ENCODE measurements at regions not wholly inside any gene's neighbourhood (a gene's known extent, or its start where the extent isn't known, plus 50 kb on each side); places are given as distances from the start of the nearest gene placed in this dataset.

DNA sequence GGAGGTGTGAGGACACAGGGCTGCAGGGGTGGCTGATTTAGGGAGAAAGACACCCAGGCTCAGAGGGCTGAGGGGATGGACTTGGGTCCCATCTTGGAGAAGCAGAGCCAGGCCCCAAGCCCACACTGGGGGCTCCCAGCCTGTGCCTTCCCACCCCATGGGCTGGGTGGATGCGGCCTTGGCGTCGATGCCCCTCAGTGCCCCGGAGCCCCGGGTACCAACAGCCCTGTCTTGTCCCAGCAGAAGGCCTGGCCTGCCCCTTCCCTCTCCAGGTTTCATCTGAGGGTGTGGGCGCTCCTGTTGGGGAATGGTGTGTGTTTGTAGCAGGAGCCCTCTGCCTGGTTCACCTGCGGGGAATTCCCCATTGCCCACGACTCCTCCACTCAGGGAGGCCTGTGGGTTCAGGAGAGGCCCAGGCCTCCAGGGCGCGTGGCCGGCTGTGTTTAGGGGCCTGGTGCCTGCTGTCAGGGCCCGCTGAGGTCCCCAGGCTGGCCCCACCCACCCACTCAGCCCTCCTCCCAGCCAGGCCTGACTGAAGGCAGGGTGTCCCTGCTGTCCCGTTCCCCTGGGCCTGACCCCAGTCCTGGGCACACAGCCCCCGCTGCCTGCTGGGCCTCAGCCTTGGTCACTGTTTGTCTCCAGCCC lies 51.1 kb upstream of the BEGAIN start:
- Histone ChIP-seq H3K9me3 (ENCODE audit: control insufficient read depth, insufficient read depth, low read length) (no peaks in the 10 kb centered on the region), H3K36me3 (ENCODE audit: control insufficient read depth, insufficient read depth, low read length) (no peaks in the 10 kb centered on the region), H3K27me3 (ENCODE audit: control insufficient read depth, insufficient read depth, low read length) (no peaks in the 10 kb centered on the region), H3K4me3 (ENCODE audit: low read depth, low read length) (no peak overlapping the region), H3K9ac (ENCODE audit: low read depth, low read length) (no peak overlapping the region), H3K4me1 (ENCODE audit: control insufficient read depth, insufficient read depth, low read length) (no peaks in the 10 kb centered on the region), H3K27ac (ENCODE audit: low read depth, low read length) (no peak overlapping the region)

DNA sequence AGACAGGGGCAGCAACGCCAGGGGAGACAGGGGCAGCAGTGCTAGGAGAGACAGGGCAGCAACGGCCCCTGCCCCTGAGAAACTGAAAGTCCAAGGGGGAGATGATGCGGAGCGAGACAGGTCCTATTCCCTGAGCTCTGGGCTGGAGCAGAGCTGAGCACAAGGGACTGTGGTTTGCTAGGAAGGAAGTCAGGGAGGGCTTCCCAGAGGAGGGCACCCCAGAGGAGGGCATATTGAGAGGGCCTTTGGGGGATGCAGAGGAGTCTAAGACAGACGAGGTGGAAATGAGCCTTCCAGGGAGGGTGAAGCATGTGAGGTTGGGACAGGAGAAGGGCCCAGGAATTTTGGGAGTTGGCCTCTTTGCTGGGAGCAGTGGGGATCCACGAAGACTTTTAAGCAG lies 52.1 kb upstream of the BEGAIN start:
- Histone ChIP-seq H3K27me3 (ENCODE audit: control insufficient read depth, insufficient read depth, low read length) (no peaks in the 10 kb centered on the region), H3K27ac (ENCODE audit: low read depth, low read length) (no peak overlapping the region), H3K36me3 (ENCODE audit: control insufficient read depth, insufficient read depth, low read length) (no peaks in the 10 kb centered on the region), H3K9ac (ENCODE audit: low read depth, low read length) (no peak overlapping the region), H3K4me3 (ENCODE audit: low read depth, low read length) (no peak overlapping the region), H3K4me1 (ENCODE audit: control insufficient read depth, insufficient read depth, low read length) (no peaks in the 10 kb centered on the region), H3K9me3 (ENCODE audit: control insufficient read depth, insufficient read depth, low read length) (no peaks in the 10 kb centered on the region)

DNA sequence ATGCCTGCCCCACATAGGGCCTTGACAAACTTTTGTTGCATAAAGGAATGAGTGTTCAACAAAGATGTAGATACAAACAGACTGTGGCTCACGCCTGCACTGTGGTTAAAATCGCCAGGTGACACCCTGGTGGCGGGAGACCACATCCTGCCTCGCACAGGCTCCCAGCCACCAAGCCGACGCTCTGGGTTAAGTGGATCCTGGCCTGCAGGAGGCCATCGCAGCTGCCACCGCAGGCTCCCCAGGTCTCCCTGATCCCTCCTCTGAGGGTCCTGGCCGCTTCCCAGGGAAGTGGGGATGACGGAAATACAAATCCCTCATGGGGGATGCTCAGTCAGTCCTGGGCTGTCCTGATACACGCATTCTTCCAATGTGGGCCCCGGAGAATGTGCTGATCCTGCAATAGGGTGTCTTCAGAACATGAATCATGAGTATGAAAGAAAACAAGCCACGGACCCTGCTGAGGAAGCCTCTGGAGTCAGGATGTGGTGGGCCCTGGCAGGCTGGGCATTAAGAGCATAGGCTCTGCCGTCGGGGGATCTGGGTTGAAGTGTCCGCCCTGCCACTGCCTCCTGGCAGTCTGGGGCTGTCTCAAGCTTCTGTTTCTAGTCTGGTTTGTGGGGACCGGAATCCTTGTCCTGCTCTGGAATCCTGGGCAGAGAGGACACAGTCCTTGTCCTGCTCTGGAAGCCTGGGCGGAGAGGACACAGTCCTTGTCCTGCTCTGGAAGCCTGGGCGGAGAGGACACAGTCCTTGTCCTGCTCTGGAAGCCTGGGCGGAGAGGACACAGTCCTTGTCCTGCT lies 53.5 kb upstream of the BEGAIN start:
- H3K4me1 ChIP-seq (ENCODE audit: control insufficient read depth, insufficient read depth, low read length) = peaks cover 7% of the 10 kb centered on the region

GRCh38 chr14:100641274-100641860 lies 54.1 kb upstream of the BEGAIN start:
- peaks cover 7% of the 10 kb centered on the region for H3K4me1 ChIP-seq (ENCODE audit: control insufficient read depth, insufficient read depth, low read length)
- H3K4me3 ChIP-seq (ENCODE audit: low read depth, low read length) = no peak overlapping the region
- H3K27ac ChIP-seq (ENCODE audit: low read depth, low read length) = no peak overlapping the region
- H3K9ac ChIP-seq (ENCODE audit: low read depth, low read length) = no peak overlapping the region
- no peaks in the 10 kb centered on the region for H3K27me3 ChIP-seq (ENCODE audit: control insufficient read depth, insufficient read depth, low read length)
- no peaks in the 10 kb centered on the region for H3K9me3 ChIP-seq (ENCODE audit: control insufficient read depth, insufficient read depth, low read length)
- H3K36me3 ChIP-seq (ENCODE audit: control insufficient read depth, insufficient read depth, low read length) = no peaks in the 10 kb centered on the region

More for the DNA sequence above, 53.5 kb upstream of the BEGAIN start:
- Histone ChIP-seq H3K9ac (ENCODE audit: low read depth, low read length) (no peak overlapping the region), H3K9me3 (ENCODE audit: control insufficient read depth, insufficient read depth, low read length) (no peaks in the 10 kb centered on the region), H3K27ac (ENCODE audit: low read depth, low read length) (no peak overlapping the region), H3K36me3 (ENCODE audit: control insufficient read depth, insufficient read depth, low read length) (no peaks in the 10 kb centered on the region), H3K27me3 (ENCODE audit: control insufficient read depth, insufficient read depth, low read length) (no peaks in the 10 kb centered on the region), H3K4me3 (ENCODE audit: low read depth, low read length) (no peak overlapping the region)

DNA sequence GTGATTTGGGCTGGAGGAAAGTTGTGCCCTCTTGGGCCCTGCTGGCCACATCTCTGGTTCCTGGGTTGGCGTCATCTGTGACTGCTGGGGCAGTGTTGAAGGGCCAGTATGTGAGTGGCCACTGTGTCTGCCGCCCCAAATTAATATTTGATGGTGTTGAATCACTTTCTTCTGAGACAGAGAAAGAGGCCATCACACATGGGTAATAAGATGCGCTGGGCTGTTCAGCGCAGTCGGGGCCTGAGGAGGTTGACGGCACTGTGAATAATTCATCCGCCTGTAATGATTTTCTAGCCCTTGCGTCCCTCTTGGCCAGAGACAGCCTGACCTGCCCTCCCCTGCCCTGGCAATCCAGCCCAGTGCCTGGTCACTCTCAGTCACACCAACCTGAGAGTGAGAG lies 56.2 kb upstream of the BEGAIN start:
- Histone ChIP-seq H3K9me3 (ENCODE audit: control insufficient read depth, insufficient read depth, low read length) (no peaks in the 10 kb centered on the region), H3K4me1 (ENCODE audit: control insufficient read depth, insufficient read depth, low read length) (peaks cover 7% of the 10 kb centered on the region), H3K27me3 (ENCODE audit: control insufficient read depth, insufficient read depth, low read length) (no peaks in the 10 kb centered on the region), H3K36me3 (ENCODE audit: control insufficient read depth, insufficient read depth, low read length) (no peaks in the 10 kb centered on the region), H3K27ac (ENCODE audit: low read depth, low read length) (no peak overlapping the region), H3K4me3 (ENCODE audit: low read depth, low read length) (no peak overlapping the region), H3K9ac (ENCODE audit: low read depth, low read length) (no peak overlapping the region)

DNA sequence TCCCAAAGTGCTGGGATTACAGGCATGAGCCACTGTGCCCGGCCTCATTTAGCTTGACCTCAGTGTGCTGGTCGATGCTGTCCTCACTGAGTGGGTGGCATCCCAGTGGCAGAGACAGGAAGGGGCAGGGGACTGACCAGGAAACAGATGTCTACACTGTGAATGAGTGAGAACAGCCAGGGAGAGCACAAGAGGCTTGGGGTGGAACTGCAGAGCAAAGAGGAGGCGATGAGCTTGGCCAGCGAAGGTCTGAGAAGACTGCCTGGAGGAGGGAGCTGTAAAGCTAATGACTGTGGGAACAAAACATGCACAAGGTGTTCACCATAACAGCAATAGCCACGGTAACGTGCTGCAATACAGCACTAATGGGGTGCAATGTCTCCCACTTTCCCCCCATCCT lies 57.2 kb upstream of the BEGAIN start:
- H3K36me3 ChIP-seq (ENCODE audit: control insufficient read depth, insufficient read depth, low read length) = no peaks in the 10 kb centered on the region
- no peak overlapping the region for H3K27ac ChIP-seq (ENCODE audit: low read depth, low read length)
- H3K4me3 ChIP-seq (ENCODE audit: low read depth, low read length) = no peak overlapping the region
- no peaks in the 10 kb centered on the region for H3K27me3 ChIP-seq (ENCODE audit: control insufficient read depth, insufficient read depth, low read length)
- H3K9me3 ChIP-seq (ENCODE audit: control insufficient read depth, insufficient read depth, low read length) = no peaks in the 10 kb centered on the region
- H3K4me1 ChIP-seq (ENCODE audit: control insufficient read depth, insufficient read depth, low read length) = peaks cover 7% of the 10 kb centered on the region
- H3K9ac ChIP-seq (ENCODE audit: low read depth, low read length) = no peak overlapping the region

DNA sequence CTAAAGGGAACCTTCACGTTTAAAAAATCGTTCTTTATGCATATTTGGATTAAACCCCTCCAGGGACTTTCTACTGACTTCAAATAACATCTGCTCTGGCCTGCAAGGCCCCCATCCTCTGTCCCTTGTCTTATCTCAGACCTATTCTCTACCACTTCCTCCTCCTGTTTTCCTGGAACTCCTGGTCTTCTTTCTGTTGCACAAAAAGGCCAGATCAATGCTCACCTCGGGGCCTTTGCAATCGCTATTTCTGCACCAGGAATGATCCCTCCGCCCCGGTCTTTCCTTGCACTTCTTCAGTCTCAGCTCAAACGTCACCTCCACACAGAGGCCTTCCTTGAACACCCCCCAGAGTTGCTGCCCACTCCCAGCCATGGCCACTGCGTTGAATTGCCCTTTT lies 57.6 kb upstream of the BEGAIN start:
- Histone ChIP-seq H3K4me1 (ENCODE audit: control insufficient read depth, insufficient read depth, low read length) (peaks cover 7% of the 10 kb centered on the region), H3K9ac (ENCODE audit: low read depth, low read length) (no peak overlapping the region), H3K4me3 (ENCODE audit: low read depth, low read length) (no peak overlapping the region), H3K27ac (ENCODE audit: low read depth, low read length) (no peak overlapping the region), H3K27me3 (ENCODE audit: control insufficient read depth, insufficient read depth, low read length) (no peaks in the 10 kb centered on the region), H3K9me3 (ENCODE audit: control insufficient read depth, insufficient read depth, low read length) (no peaks in the 10 kb centered on the region), H3K36me3 (ENCODE audit: control insufficient read depth, insufficient read depth, low read length) (no peaks in the 10 kb centered on the region)

- H3K27ac ChIP-seq (ENCODE audit: low read depth, low read length) = no peak overlapping the region
- no peak overlapping the region for H3K9ac ChIP-seq (ENCODE audit: low read depth, low read length)
- no peaks in the 10 kb centered on the region for H3K36me3 ChIP-seq (ENCODE audit: control insufficient read depth, insufficient read depth, low read length)
- peak overlapping the region; percentile 46 for H3K4me3 ChIP-seq (ENCODE audit: low read depth, low read length)
- H3K9me3 ChIP-seq (ENCODE audit: control insufficient read depth, insufficient read depth, low read length) = no peaks in the 10 kb centered on the region
- H3K4me1 ChIP-seq (ENCODE audit: control insufficient read depth, insufficient read depth, low read length) = peaks cover 7% of the 10 kb centered on the region
- H3K27me3 ChIP-seq (ENCODE audit: control insufficient read depth, insufficient read depth, low read length) = no peaks in the 10 kb centered on the region
Observed at GRCh38 chr14:100645196-100645981, 58.2 kb upstream of the BEGAIN start.

DNA sequence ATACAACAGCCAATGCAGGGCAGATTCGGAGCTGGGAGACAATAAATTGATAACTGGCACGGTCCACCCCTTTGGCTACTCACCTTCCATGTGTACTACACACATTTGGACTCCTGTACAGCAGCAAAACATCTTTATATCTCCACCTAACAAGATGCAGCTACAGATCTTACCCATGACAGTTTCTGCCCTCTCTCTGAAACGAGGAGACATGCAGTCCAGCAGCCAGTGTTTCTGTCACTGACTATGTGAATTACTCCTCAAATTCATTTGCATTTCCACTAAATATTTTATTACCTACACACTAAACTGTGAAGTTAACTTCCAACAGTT lies 58.7 kb upstream of the BEGAIN start:
- Histone ChIP-seq H3K9ac (ENCODE audit: low read depth, low read length) (no peak overlapping the region), H3K27me3 (ENCODE audit: control insufficient read depth, insufficient read depth, low read length) (no peaks in the 10 kb centered on the region), H3K9me3 (ENCODE audit: control insufficient read depth, insufficient read depth, low read length) (no peaks in the 10 kb centered on the region), H3K27ac (ENCODE audit: low read depth, low read length) (no peak overlapping the region), H3K4me3 (ENCODE audit: low read depth, low read length) (no peak overlapping the region), H3K36me3 (ENCODE audit: control insufficient read depth, insufficient read depth, low read length) (no peaks in the 10 kb centered on the region), H3K4me1 (ENCODE audit: control insufficient read depth, insufficient read depth, low read length) (peaks cover 7% of the 10 kb centered on the region)

GRCh38 chr14:100648474-100649172 lies 61.4 kb upstream of the BEGAIN start:
- Histone ChIP-seq H3K27me3 (ENCODE audit: control insufficient read depth, insufficient read depth, low read length) (peaks cover 2% of the 10 kb centered on the region; the same call in 1 of the 2 replicates), H3K4me1 (ENCODE audit: control insufficient read depth, insufficient read depth, low read length) (peaks cover 7% of the 10 kb centered on the region), H3K27ac (ENCODE audit: low read depth, low read length) (no peak overlapping the region), H3K9ac (ENCODE audit: low read depth, low read length) (no peak overlapping the region), H3K4me3 (ENCODE audit: low read depth, low read length) (no peak overlapping the region), H3K9me3 (ENCODE audit: control insufficient read depth, insufficient read depth, low read length) (no peaks in the 10 kb centered on the region), H3K36me3 (ENCODE audit: control insufficient read depth, insufficient read depth, low read length) (no peaks in the 10 kb centered on the region)
